IMR-90 (cell line): ENCODE measurements at regions not wholly inside any gene's neighbourhood (a gene's known extent, or its start where the extent isn't known, plus 50 kb on each side); places are given as distances from the start of the nearest gene placed in this dataset.

Experiments used
- ATAC-seq: fragments of 200-7000 bp; cut with Tn5 transposase; 2 replicates; pipeline ENCODE4 v1.9.1; 2020; ENCODE audit warnings: low read depth, mild to moderate bottlenecking, moderate library complexity
- BruUV-seq: library from RNA; stranded (reverse); fragments of 400-500 nt; replicated peaks from 2 replicates; lab custom pipeline; 2021; lab: Mats Ljungman, UMichigan
- CTCF ChIA-PET: fragments of 300-600 bp; formaldehyde crosslinking; extraction: SDS; loops from one replicate; lab custom pipeline; 2021; ENCODE audit warnings: antibody characterized with exemption; lab: Yijun Ruan, JAX
- POLR2A ChIA-PET: fragments of 300-600 bp; sonication (Branson Sonifier 250); formaldehyde crosslinking; loops from one replicate; lab custom pipeline; 2022; ENCODE audit warnings: antibody characterized with exemption; ENCODE audit not compliant: unreplicated experiment; lab: Charles Lee
- DNase-seq: peaks from one replicate; pipeline ENCODE4 v3.0.0; 2013
- H2AFZ ChIP-seq: replicated peaks from 2 replicates; pipeline ENCODE3; 2013; ENCODE audit warnings: low read length, mild to moderate bottlenecking; ENCODE audit not compliant: poor library complexity
- H2AK5ac ChIP-seq: 2 replicates; pipeline ENCODE4 v1.6.1; 2013; ENCODE audit warnings: low read depth, low read length, inconsistent platforms
- H2AK9ac ChIP-seq: replicated peaks from 2 replicates; pipeline ENCODE3; 2013; ENCODE audit warnings: mild to moderate bottlenecking, low read depth, low read length, moderate library complexity; ENCODE audit not compliant: poor library complexity
- H2BK120ac ChIP-seq: 2 replicates; pipeline ENCODE4 v1.6.1; 2013; ENCODE audit warnings: low read depth, low read length, inconsistent platforms
- H2BK15ac ChIP-seq: 3 replicates; pipeline ENCODE4 v1.6.1; 2013; ENCODE audit warnings: low read depth, low read length, inconsistent platforms
- H2BK20ac ChIP-seq: 2 replicates; pipeline ENCODE4 v1.6.1; 2013; ENCODE audit warnings: low read depth, mild to moderate bottlenecking, inconsistent platforms, low read length, moderate library complexity
- H2BK5ac ChIP-seq: 2 replicates; pipeline ENCODE4 v1.6.1; 2013; ENCODE audit warnings: mild to moderate bottlenecking, low read depth, low read length, inconsistent platforms; ENCODE audit not compliant: poor library complexity, severe bottlenecking
- H3K14ac ChIP-seq: replicated peaks from 2 replicates; pipeline ENCODE4 v1.6.1; 2013; ENCODE audit warnings: low read depth, low read length, inconsistent platforms
- H3K18ac ChIP-seq: 2 replicates; pipeline ENCODE4 v1.6.1; 2013; ENCODE audit warnings: low read depth, low read length, control low read depth
- H3K23ac ChIP-seq: 2 replicates; pipeline ENCODE4 v1.6.1; 2013; ENCODE audit warnings: low read depth, low read length, inconsistent platforms
- H3K27ac ChIP-seq: 2 replicates; pipeline ENCODE4 v1.5.1; 2013; ENCODE audit warnings: mild to moderate bottlenecking, control low read depth, low read length; ENCODE audit not compliant: insufficient read depth
- H3K27me3 ChIP-seq: 2 replicates; pipeline ENCODE4 v1.6.1; 2013; ENCODE audit warnings: low read length; ENCODE audit not compliant: control insufficient read depth, insufficient read depth
- H3K36me3 ChIP-seq: 2 replicates; pipeline ENCODE4 v1.6.1; 2013; ENCODE audit warnings: low read length, mixed read lengths; ENCODE audit not compliant: control insufficient read depth, insufficient read depth
- H3K4ac ChIP-seq: 2 replicates; pipeline ENCODE4 v1.6.1; 2013; ENCODE audit warnings: low read depth, low read length, inconsistent platforms
- H3K4me1 ChIP-seq: 2 replicates; pipeline ENCODE4 v1.6.1; 2013; ENCODE audit warnings: low read length, mixed read lengths; ENCODE audit not compliant: control insufficient read depth, insufficient read depth
- H3K4me2 ChIP-seq: 2 replicates; pipeline ENCODE4 v1.6.1; 2013; ENCODE audit warnings: low read depth, mild to moderate bottlenecking, control low read depth, low read length, moderate library complexity
- H3K4me3 ChIP-seq: 2 replicates; pipeline ENCODE4 v1.5.1; 2013; ENCODE audit warnings: low read depth, mild to moderate bottlenecking, control low read depth, low read length, moderate library complexity; ENCODE audit not compliant: insufficient read depth
- H3K56ac ChIP-seq: 2 replicates; pipeline ENCODE4 v1.6.1; 2013; ENCODE audit warnings: low read length, inconsistent platforms; ENCODE audit not compliant: insufficient read depth; ENCODE audit errors: extremely low read depth
- H3K79me1 ChIP-seq, 2 experiments: 2 replicates each; pipeline ENCODE4 v1.6.1; 2013; ENCODE audit warnings: low read length in 2 of 2, inconsistent platforms in 1 of 2, low read depth in 1 of 2
- H3K9ac ChIP-seq: 2 replicates; pipeline ENCODE4 v1.6.1; 2013; ENCODE audit warnings: low read depth, low read length, control low read depth
- H3K9me1 ChIP-seq: 2 replicates; pipeline ENCODE4 v1.6.1; 2013; ENCODE audit warnings: low read length, inconsistent platforms; ENCODE audit not compliant: insufficient read depth
- H3K9me3 ChIP-seq: 2 replicates; pipeline ENCODE4 v1.6.1; 2013; ENCODE audit warnings: low read length; ENCODE audit not compliant: control insufficient read depth, insufficient read depth
- H4K20me1 ChIP-seq: 2 replicates; pipeline ENCODE4 v1.6.1; 2013; ENCODE audit warnings: low read length, inconsistent platforms; ENCODE audit not compliant: insufficient read depth
- H4K5ac ChIP-seq: 2 replicates; pipeline ENCODE4 v1.6.1; 2013; ENCODE audit warnings: mild to moderate bottlenecking, low read depth, low read length, control low read depth
- H4K8ac ChIP-seq, 2 experiments: 2 replicates each; pipeline ENCODE4 v1.6.1; 2013; ENCODE audit warnings: low read depth in 2 of 2, low read length in 2 of 2, control low read depth in 1 of 2, inconsistent platforms in 1 of 2
- H4K91ac ChIP-seq: 2 replicates; pipeline ENCODE4 v1.6.1; 2013; ENCODE audit warnings: low read depth, low read length, inconsistent platforms; ENCODE audit not compliant: insufficient read depth
- NFE2L2 ChIP-seq: fragments of 150-350 bp; IDR thresholded peaks from 2 replicates; pipeline ENCODE4 v1.6.1; 2016; ENCODE audit warnings: low read depth, mild to moderate bottlenecking, low read length
- RFX5 ChIP-seq: IDR thresholded peaks from 2 replicates; pipeline ENCODE4 v1.8.0; 2012; ENCODE audit warnings: low read depth, mild to moderate bottlenecking, low read length, moderate library complexity
- WGBS, 2 experiments: methylation state at CpG; one replicate each; pipeline versions ENCODE4 v1.1.5 to v1.1.7; 2013; ENCODE audit warnings: missing lambda C conversion rate in 2 of 2; ENCODE audit not compliant: insufficient read length in 1 of 2; ENCODE audit errors: extremely low coverage in 2 of 2; 5-methylcytosine and 5-hydroxymethylcytosine counted together
- dilution Hi-C: fragments of 300-500 bp; cut with HindIII; formaldehyde crosslinking; loops from one replicate; pipeline ENCODE4 v1.14.3; 2018; ENCODE audit warnings: low sequenced_read_pairs; ENCODE audit not compliant: unreplicated experiment
- in situ Hi-C: fragments of 300-500 bp; cut with MboI; formaldehyde crosslinking; loops from 3 replicates; pipeline ENCODE4 v1.14.3; 2019; ENCODE audit warnings: low sequenced_read_pairs, inconsistent platforms, mixed read lengths
- intact Hi-C: fragments of 100-400 bp; cut with micrococcal nuclease; formaldehyde crosslinking; loops from 2 replicates; pipeline ENCODE4 v1.10.0; 2022
- TF ChIP-seq, protein P1 (sequence below): fragments of 150-350 bp; IDR thresholded peaks from 2 replicates; pipeline ENCODE4 v1.6.1; 2016; ENCODE audit warnings: low read depth, mild to moderate bottlenecking, low read length, moderate library complexity, borderline replicate concordance

DNA sequence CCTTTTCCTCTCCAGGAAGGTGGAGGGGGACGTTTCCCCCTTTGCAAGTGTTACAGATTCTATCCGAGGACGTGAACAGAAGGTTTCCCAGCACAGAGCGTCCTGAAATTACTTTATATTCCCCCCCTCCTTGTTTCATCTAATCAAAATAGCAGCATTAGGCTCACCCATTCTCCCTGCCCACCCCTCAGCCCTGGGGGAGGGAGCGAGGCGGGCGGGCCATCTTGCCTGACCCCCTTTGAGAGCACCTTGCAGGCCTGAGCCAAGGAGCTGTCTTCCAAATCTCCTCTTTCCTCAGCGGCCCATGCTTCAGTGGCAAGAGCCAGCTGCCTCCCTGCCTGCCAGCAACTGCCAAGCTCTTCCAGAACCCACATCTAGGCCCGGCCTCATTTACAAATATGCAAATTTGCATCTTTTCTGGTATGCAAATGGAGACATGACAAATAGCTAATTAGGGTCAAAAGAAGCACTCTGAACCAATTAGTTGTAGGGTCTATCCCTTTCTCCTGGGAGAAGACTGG lies 69.1 kb upstream of the POU3F1 start:
- CTCF ChIA-PET: no interaction called here
- no peak overlapping the region for H3K4ac ChIP-seq
- POLR2A ChIA-PET: no interaction called here
- 67% methylated on average over 3 of the region's 9 CpGs; no CpG with 5 or more reads in 1 of the 2 experiments for whole genome bisulfite sequencing, 2 experiments
- no peak overlapping the region for H2BK20ac ChIP-seq
- no peak overlapping the region for H4K8ac ChIP-seq
- H3K56ac ChIP-seq: no peak overlapping the region
- no peak overlapping the region for H2BK120ac ChIP-seq
- no peak overlapping the region for H3K14ac ChIP-seq
- no peaks in the 10 kb centered on the region for H3K36me3 ChIP-seq
- no peaks in the 10 kb centered on the region for H3K9me3 ChIP-seq
- DNase-seq: no peak
- H3K4me3 ChIP-seq: no peak overlapping the region
- H2AK5ac ChIP-seq: no peak overlapping the region
- dilution Hi-C loops: no loop called here
- no peak overlapping the region for H2BK5ac ChIP-seq
- in situ Hi-C loops: no loop called here
- H3K9ac ChIP-seq: no peak overlapping the region
- no peaks in the 10 kb centered on the region for H3K9me1 ChIP-seq
- no peak overlapping the region for H2AFZ ChIP-seq
- H4K20me1 ChIP-seq: no peaks in the 10 kb centered on the region
- H3K4me2 ChIP-seq: no peak overlapping the region
- no peak overlapping the region for H4K91ac ChIP-seq
- no peak overlapping the region for H3K23ac ChIP-seq
- no peaks in the 10 kb centered on the region for H3K4me1 ChIP-seq
- no TSS peak for BruUV-seq
- H3K27me3 ChIP-seq: peaks cover 4% of the 10 kb centered on the region; the same call in 1 of the 2 replicates
- H3K18ac ChIP-seq: no peak overlapping the region
- H2AK9ac ChIP-seq: no peak overlapping the region
- ATAC-seq: no peak
- no peak overlapping the region for H3K27ac ChIP-seq
- no peak overlapping the region for H4K5ac ChIP-seq
- H2BK15ac ChIP-seq: no peak overlapping the region
- intact Hi-C loops: no loop called here
- TF ChIP-seq, protein P1, sequence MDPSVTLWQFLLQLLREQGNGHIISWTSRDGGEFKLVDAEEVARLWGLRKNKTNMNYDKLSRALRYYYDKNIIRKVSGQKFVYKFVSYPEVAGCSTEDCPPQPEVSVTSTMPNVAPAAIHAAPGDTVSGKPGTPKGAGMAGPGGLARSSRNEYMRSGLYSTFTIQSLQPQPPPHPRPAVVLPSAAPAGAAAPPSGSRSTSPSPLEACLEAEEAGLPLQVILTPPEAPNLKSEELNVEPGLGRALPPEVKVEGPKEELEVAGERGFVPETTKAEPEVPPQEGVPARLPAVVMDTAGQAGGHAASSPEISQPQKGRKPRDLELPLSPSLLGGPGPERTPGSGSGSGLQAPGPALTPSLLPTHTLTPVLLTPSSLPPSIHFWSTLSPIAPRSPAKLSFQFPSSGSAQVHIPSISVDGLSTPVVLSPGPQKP: no peak
- TF ChIP-seq RFX5 (no peak), NFE2L2 (no peak)
- no peaks in the 10 kb centered on the region for H3K79me1 ChIP-seq
